Stimulated activated naive CD8-positive, alpha-beta T cell treated with anti-CD3 and anti-CD28 coated beads, Interleukin-15, Interleukin-2, amounts not matched to agents 100 ng/mL and 50 ng/mL, for 24 hours (primary cell): ENCODE measurements at regions not wholly inside any gene's neighbourhood (a gene's known extent, or its start where the extent isn't known, plus 50 kb on each side); places are given as distances from the start of the nearest gene placed in this dataset.

Experiments
- H3K27ac Mint-ChIP-seq: one replicate; pipeline ENCODE4 v1.8.0; 2021; ENCODE audit warnings: mild to moderate bottlenecking, mixed read lengths
- H3K27me3 Mint-ChIP-seq: one replicate; pipeline ENCODE4 v1.8.0; 2021; ENCODE audit warnings: mixed read lengths
- H3K36me3 Mint-ChIP-seq: one replicate; pipeline ENCODE4 v1.8.0; 2021; ENCODE audit warnings: low read depth, mixed read lengths
- H3K4me1 Mint-ChIP-seq: one replicate; pipeline ENCODE4 v1.8.0; 2021; ENCODE audit warnings: low read depth, mixed read lengths
- H3K4me3 Mint-ChIP-seq: one replicate; pipeline ENCODE4 v1.8.0; 2021; ENCODE audit warnings: mild to moderate bottlenecking, mixed read lengths
- H3K9me3 Mint-ChIP-seq: one replicate; pipeline ENCODE4 v1.8.0; 2021; ENCODE audit warnings: mixed read lengths

DNA sequence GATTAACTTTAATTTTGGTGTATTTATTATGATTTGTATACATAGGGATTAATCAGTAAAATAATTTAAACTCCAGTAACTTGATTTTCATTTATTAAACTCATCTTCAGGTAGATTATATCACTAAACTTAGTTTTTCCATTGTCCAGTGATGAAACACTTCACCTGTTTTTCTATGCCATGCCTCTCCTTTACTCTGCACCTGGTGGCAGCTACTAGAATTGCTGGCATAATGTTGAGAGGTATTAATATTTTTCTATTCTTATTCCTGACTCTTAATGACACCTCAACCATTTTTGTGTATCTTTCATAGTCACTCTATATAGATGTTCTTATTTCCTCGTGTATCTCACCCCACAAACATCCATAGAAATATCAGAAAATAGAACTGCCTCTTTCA is 940.3 kb upstream of the CRIM1 start:
- Mint-ChIP-seq H3K9me3 (no peaks in the 10 kb centered on the region), H3K27ac (no peak overlapping the region), H3K36me3 (no peaks in the 10 kb centered on the region), H3K4me1 (no peaks in the 10 kb centered on the region), H3K27me3 (no peaks in the 10 kb centered on the region), H3K4me3 (no peak overlapping the region)

DNA sequence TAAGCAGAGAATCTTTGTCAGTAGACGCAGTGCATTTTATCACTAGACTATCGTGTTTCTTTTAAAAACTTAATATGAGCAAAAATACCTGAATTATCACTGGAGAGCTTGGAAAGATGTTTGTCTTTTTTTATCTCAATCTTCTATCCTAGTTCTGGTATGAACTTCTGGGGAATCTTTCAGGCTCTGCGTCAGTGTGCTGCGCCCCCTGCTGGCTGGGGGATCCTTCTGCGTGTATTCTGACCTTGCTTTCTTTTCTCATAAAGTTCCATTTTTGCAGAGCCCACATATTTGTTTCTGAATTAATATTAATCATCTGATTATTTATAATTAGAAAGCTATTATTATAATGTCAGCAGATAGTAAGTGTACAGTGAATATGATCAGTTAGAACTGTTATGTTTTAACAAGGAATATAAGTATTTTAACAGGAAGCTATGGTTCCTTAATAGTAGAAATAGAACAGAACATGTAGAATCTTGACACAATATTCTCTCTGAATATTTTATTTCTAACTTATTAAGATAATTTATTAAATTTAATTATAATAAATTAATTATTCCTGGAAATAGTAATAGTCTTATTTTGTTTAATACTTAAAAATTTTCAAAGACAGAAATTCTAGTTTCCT is 945.0 kb upstream of the CRIM1 start:
- no peak overlapping the region for H3K4me3 Mint-ChIP-seq
- no peaks in the 10 kb centered on the region for H3K36me3 Mint-ChIP-seq
- no peaks in the 10 kb centered on the region for H3K27me3 Mint-ChIP-seq
- H3K27ac Mint-ChIP-seq = no peak overlapping the region
- no peaks in the 10 kb centered on the region for H3K9me3 Mint-ChIP-seq
- H3K4me1 Mint-ChIP-seq = no peaks in the 10 kb centered on the region

DNA sequence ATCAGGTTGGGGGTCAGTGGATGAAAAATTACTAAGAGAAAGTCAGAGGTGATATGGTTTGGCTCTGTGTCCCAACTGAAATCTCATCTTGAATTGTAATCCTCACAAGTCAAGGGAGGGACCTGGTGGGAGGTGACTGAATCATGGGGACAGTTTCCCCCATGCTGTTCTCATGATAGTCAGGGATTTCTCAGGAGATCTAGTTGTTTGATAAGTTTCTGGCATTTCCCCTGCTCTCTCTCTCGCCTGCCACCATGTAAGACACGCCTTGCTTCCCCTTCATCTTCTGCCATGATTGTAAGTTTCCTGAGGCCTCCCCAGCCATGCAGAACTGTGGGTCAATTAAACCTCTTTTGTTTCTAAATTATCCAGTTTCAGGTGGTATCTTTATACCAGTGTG is 945.8 kb upstream of the CRIM1 start:
- Mint-ChIP-seq H3K36me3 (no peaks in the 10 kb centered on the region), H3K27ac (no peak overlapping the region), H3K4me1 (no peaks in the 10 kb centered on the region), H3K4me3 (no peak overlapping the region), H3K9me3 (no peaks in the 10 kb centered on the region), H3K27me3 (no peaks in the 10 kb centered on the region)

DNA sequence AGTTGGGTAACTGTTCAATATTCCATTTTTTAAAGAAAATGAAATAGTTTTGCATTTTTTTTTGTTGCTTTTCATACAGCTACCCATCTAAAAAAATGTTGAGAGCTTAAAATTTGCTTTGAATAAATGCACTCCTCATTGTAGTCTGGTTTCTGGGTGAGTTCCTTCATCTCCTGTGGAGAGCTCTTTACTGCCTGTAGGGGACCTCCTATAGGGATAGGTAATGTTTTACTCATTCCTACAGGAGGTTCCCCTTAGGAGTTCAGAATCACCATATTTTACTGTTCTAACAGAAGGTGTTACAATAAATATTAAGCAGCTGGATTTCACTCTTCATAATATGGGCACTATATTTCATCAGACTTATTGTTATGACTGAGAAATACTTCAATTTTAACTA is 947.3 kb upstream of the CRIM1 start:
- Mint-ChIP-seq H3K27me3 (no peaks in the 10 kb centered on the region), H3K9me3 (no peaks in the 10 kb centered on the region), H3K27ac (no peak overlapping the region), H3K4me3 (no peak overlapping the region), H3K4me1 (no peaks in the 10 kb centered on the region), H3K36me3 (no peaks in the 10 kb centered on the region)

DNA sequence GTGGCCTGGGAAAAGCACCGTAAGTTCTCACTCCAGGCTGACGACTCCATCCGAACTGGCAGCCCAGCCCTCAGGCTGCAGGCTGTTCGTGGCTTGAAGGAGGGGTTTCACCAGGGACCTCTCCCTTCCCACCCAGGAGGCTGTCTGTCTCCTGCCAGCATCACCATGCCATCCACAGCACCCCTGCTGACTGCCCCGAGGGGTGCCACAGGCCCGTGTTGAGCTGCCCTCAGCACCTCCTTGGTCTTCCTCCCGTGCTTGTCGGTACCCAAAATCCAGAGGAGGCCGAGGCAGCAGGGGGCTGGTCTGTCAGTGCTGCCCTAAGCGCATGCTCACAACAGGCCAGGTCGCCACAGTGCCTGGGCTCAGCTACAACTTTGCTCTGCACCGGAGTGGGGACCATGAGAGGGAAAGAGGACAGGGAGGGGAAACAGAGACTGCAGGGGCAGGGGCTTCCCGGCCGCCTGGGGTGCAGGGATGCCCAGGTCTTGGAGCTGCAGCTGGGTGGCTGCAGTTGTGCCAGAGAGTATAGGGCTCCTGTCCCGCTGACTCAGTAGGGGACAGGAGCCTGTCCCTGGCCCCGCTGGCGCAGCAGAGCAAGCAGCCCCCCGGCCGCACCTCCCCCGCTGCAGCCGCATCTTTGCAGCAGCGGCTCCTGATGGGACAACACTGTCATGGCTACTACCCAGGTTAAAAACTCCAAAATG is 963.7 kb upstream of the CRIM1 start:
- no peak overlapping the region for H3K4me3 Mint-ChIP-seq
- no peaks in the 10 kb centered on the region for H3K27me3 Mint-ChIP-seq
- H3K27ac Mint-ChIP-seq = no peak overlapping the region
- H3K36me3 Mint-ChIP-seq = no peaks in the 10 kb centered on the region
- H3K9me3 Mint-ChIP-seq = no peaks in the 10 kb centered on the region
- H3K4me1 Mint-ChIP-seq = no peaks in the 10 kb centered on the region

DNA sequence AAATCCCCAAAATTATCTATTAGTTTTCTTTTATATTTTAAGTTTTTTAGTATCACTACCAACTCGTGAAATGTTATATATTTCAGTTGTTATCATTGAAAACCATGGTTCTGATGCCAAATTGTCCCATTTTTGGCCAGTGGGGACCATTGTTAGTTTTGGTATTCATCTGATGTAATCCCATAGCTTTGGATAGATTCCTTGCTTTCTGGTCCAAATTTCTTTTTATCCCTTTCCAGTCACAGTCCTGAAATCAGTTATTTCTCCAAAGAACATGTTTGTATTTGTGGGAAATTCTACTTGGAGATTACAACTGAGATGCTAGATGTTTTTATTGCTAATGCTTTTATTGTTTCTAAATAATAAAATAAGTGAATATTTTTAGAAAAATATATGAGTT is 976.8 kb upstream of the CRIM1 start:
- H3K4me1 Mint-ChIP-seq = no peaks in the 10 kb centered on the region
- no peak overlapping the region for H3K4me3 Mint-ChIP-seq
- H3K36me3 Mint-ChIP-seq = no peaks in the 10 kb centered on the region
- H3K27ac Mint-ChIP-seq = no peak overlapping the region
- peaks cover 3% of the 10 kb centered on the region for H3K27me3 Mint-ChIP-seq
- no peaks in the 10 kb centered on the region for H3K9me3 Mint-ChIP-seq

DNA sequence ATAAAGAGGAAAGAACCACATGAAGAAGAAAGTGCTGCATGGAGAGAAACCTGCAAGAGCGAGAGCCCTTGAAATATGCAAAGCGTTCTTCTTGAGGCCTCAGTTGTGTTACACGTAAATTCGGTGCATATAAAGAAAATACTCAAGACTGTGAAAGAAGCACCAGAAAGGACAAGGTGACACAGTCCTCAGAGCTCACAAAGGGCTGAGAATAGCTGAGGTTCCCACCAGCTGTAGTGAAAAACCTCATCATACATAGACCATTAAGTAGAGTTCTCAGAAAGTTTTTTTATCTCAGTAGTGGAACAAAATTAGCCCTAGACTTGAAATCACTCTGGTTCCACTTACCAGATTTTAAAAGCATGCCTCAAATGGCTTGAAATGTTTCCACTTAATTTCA is 980.7 kb upstream of the CRIM1 start:
- Mint-ChIP-seq H3K27me3 (no peaks in the 10 kb centered on the region), H3K9me3 (no peaks in the 10 kb centered on the region), H3K27ac (no peak overlapping the region), H3K4me1 (no peaks in the 10 kb centered on the region), H3K36me3 (no peaks in the 10 kb centered on the region), H3K4me3 (no peak overlapping the region)

DNA sequence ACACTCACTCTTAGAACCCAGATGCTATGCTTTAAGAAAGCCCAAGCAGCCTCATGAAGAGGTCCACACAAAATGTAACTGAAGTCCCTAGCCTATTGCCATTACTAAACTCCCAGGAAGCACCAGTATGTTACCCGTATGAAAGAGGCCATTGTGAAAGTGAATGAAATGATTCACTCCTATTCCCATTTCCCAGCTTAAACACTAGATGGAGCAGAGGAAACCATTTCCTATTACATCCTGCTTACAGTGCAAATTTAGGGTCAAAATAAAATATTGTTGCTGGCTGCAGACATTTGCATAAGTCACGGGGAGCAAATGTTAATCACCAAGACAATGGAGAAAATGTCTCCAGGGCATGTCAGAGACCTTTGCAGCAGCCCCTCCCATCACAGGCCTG is 989.7 kb upstream of the CRIM1 start:
- Mint-ChIP-seq H3K4me3 (no peak overlapping the region), H3K36me3 (no peaks in the 10 kb centered on the region), H3K27ac (no peak overlapping the region), H3K27me3 (no peaks in the 10 kb centered on the region), H3K4me1 (no peaks in the 10 kb centered on the region), H3K9me3 (no peaks in the 10 kb centered on the region)

DNA sequence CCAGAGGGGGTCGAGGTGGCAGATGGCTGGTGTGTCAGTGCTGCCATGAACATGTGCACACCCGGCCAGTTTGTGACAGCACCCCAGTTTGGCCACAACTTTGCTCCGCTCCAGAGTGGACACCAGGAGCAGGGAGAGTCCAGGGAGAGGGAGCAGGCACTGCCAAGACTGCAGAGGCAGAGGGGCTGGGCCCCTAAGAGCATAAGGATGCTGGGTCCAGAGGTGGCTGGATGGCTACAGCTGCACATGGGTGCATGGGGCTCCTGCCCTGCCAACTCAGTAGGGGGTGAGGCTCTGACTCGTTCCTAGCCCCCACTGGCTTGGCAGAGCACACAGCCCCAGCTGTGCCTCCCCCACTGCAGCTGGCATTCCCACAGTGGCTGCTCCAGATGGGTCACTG is 999.2 kb upstream of the CRIM1 start:
- no peak overlapping the region for H3K27ac Mint-ChIP-seq
- no peak overlapping the region for H3K4me3 Mint-ChIP-seq
- H3K9me3 Mint-ChIP-seq = peaks cover 4% of the 10 kb centered on the region
- no peaks in the 10 kb centered on the region for H3K27me3 Mint-ChIP-seq
- no peaks in the 10 kb centered on the region for H3K4me1 Mint-ChIP-seq
- H3K36me3 Mint-ChIP-seq = no peaks in the 10 kb centered on the region

DNA sequence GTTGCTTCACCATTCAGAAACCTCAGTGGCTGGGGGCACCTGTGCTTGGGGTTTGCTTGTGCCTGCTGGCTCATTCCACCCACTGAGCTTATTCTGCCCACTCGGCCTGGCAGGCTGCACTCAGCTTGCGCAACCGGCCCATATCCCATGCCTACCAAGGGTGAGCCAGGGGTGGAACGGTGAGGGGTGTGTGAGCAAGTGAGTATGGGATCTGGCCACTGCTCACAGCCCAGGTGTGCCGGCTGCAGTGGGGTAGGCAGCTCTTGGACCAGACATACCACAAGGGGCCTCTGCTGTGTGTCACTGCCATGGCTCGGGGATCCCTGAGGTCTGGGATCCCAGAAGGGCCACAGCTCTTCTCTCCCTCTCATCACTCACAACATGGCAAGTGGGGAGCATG is 1000.5 kb upstream of the CRIM1 start:
- H3K27ac Mint-ChIP-seq = no peak overlapping the region
- no peak overlapping the region for H3K4me3 Mint-ChIP-seq
- no peaks in the 10 kb centered on the region for H3K36me3 Mint-ChIP-seq
- H3K9me3 Mint-ChIP-seq = peaks cover 4% of the 10 kb centered on the region
- H3K27me3 Mint-ChIP-seq = no peaks in the 10 kb centered on the region
- no peaks in the 10 kb centered on the region for H3K4me1 Mint-ChIP-seq

DNA sequence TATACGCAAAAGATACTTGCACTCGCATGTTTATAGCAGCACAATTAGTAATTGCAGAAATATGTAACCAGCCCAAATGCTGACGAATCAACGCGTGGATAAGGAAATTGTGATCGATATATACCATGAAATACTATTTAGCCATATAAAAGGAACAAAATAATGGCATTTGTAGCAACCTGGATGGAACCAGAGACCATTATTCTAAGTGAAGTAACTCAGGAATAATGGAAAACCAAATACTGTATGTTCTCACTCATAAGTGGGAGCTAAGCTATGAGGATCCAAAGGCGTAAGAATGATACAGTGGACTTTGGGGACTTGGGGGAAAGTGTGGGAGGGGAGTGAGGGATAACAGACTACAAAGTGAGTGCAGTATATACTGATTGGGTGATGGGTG is 1008.0 kb upstream of the CRIM1 start:
- H3K36me3 Mint-ChIP-seq = no peaks in the 10 kb centered on the region
- H3K9me3 Mint-ChIP-seq = peaks cover 2% of the 10 kb centered on the region
- H3K4me1 Mint-ChIP-seq = no peaks in the 10 kb centered on the region
- no peaks in the 10 kb centered on the region for H3K27me3 Mint-ChIP-seq
- no peak overlapping the region for H3K27ac Mint-ChIP-seq
- no peak overlapping the region for H3K4me3 Mint-ChIP-seq

DNA sequence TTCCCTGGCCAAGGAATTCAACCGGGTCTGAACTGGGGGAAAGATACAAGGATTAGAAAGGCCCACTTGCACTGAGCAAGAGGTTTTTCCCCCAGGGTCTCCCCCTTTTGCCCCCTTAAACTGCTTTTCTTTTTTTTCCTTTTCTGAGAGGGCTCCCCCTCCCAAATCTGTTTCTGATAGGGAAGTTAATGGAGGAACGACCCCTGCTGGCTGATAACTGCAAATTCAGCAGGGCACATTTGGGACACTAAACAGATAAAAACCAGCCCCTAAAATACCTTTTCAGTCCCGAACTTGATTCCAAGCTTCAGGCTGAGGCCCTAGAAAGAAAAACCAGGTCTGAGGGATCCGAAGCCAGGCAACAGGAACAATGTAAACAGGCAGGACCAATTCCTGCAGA is 1012.4 kb upstream of the CRIM1 start:
- Mint-ChIP-seq H3K9me3 (peaks cover 7% of the 10 kb centered on the region), H3K4me3 (no peak overlapping the region), H3K27ac (no peak overlapping the region), H3K4me1 (no peaks in the 10 kb centered on the region), H3K27me3 (no peaks in the 10 kb centered on the region), H3K36me3 (no peaks in the 10 kb centered on the region)

DNA sequence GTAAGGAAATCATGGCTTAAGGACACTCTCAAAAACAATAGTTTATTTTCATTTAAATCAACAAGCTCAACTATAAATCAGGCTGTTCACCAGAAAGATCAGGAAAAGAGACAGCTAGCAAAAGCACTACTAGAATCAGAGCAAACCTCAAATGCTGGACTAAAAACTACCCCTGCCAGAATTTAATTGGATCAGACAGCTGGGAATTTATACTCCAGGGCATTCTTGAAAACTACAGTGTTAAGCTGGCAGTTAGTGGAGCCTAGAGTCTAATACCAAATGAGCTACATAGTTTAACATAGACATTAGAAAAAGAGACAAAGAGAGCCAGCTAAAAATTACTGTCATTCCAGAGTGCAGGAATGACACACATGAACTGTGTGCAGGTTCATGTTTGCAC is 1016.4 kb upstream of the CRIM1 start:
- H3K27ac Mint-ChIP-seq = no peak overlapping the region
- peaks cover 7% of the 10 kb centered on the region for H3K9me3 Mint-ChIP-seq
- H3K4me3 Mint-ChIP-seq = no peak overlapping the region
- no peaks in the 10 kb centered on the region for H3K27me3 Mint-ChIP-seq
- no peaks in the 10 kb centered on the region for H3K36me3 Mint-ChIP-seq
- H3K4me1 Mint-ChIP-seq = no peaks in the 10 kb centered on the region

DNA sequence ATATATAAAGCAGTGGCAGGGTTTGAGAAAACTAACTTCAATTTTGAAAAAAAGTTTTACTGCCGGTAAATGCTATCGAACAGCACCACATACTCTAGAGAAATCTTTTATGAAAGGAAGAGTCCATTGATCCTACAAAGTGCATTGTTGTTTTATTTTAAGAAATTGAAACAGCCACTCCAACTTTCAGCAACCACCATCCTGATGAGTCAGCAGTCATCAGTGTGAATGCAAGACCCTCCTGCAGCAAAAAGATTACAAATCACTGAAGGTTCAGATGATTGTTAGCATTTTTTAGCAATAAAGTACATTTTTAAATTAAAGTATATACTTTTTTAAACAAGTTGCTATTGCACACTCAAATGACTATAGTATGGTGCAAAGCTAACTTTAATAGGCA is 1017.7 kb upstream of the CRIM1 start:
- no peak overlapping the region for H3K4me3 Mint-ChIP-seq
- no peak overlapping the region for H3K27ac Mint-ChIP-seq
- peaks cover 7% of the 10 kb centered on the region for H3K9me3 Mint-ChIP-seq
- no peaks in the 10 kb centered on the region for H3K36me3 Mint-ChIP-seq
- H3K4me1 Mint-ChIP-seq = no peaks in the 10 kb centered on the region
- H3K27me3 Mint-ChIP-seq = no peaks in the 10 kb centered on the region

DNA sequence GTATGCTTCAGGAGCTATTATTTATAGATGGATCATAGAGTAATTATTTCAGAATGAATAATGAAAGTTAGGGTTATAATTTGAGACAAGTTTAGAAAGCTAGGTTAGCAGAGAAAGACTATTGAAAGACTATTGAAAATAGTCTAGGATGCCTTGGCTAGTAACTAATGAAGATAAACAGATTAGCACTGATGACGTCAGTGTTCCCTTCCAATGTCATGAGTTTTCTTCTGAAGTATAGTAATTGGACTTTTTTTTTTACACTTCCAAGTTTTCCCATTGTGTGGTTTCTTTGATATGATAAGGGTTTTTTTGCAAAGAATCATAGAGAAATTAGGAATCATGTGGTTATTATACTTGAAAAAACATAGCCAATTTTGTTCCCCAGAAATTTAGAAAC is 1041.5 kb upstream of the CRIM1 start:
- Mint-ChIP-seq H3K9me3 (peaks cover 3% of the 10 kb centered on the region), H3K27me3 (no peaks in the 10 kb centered on the region), H3K27ac (no peak overlapping the region), H3K4me3 (no peak overlapping the region), H3K36me3 (no peaks in the 10 kb centered on the region), H3K4me1 (no peaks in the 10 kb centered on the region)

DNA sequence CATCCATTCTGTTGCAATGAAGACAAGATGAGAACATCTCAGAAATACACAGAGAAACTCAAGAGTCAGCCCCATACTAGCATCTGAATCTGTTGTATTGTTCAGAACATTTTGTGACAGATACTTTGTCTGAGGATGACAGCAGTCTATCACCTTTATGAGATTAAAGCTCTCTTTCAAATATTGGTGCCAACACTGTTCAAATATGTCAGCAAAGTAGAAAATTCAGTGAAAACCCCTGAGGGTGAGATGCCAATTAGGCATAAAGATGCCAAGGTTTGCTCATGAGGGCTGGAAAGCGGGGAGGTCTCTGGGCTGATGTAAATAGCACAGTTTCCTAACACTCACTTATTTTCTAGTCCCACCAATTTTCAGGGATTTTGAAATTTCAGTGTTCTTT is 1054.2 kb upstream of the CRIM1 start:
- Mint-ChIP-seq H3K27me3 (no peaks in the 10 kb centered on the region), H3K4me3 (no peak overlapping the region), H3K27ac (no peak overlapping the region), H3K4me1 (no peaks in the 10 kb centered on the region), H3K9me3 (no peaks in the 10 kb centered on the region), H3K36me3 (no peaks in the 10 kb centered on the region)
